Fibroblast of lung (primary cell): ENCODE measurements at regions not wholly inside any gene's neighbourhood (a gene's known extent, or its start where the extent isn't known, plus 50 kb on each side); places are given as distances from the start of the nearest gene placed in this dataset.
A peak's percentile ranks its signal among the peaks of the same experiment; 100 is the strongest.

Source experiments
- DNase-seq, 2 donors: peaks; one replicate each; pipeline versions ENCODE4 v3.0.0 to v3.0.0-alpha.2; 2010; ENCODE audit warnings: low read depth in 2 of 2
- H2AFZ ChIP-seq: 2 replicates; pipeline ENCODE4 v1.5.1; 2012; ENCODE audit warnings: low read length, control low read depth, inconsistent platforms
- H3K27ac ChIP-seq: 2 replicates; pipeline ENCODE4 v1.5.1; 2011; ENCODE audit warnings: low read length, control low read depth; ENCODE audit not compliant: insufficient read depth
- H3K27me3 ChIP-seq: 2 replicates; pipeline ENCODE4 v1.5.1; 2011; ENCODE audit warnings: mild to moderate bottlenecking, low read length; ENCODE audit not compliant: control insufficient read depth, insufficient read depth
- H3K36me3 ChIP-seq: 2 replicates; pipeline ENCODE4 v1.5.1; 2011; ENCODE audit warnings: low read length; ENCODE audit not compliant: control insufficient read depth, insufficient read depth
- H3K4me1 ChIP-seq: 2 replicates; pipeline ENCODE4 v1.5.1; 2011; ENCODE audit warnings: low read length; ENCODE audit not compliant: control insufficient read depth, insufficient read depth; ENCODE audit errors: extremely low read depth
- H3K4me2 ChIP-seq: 2 replicates; pipeline ENCODE4 v1.5.1; 2011; ENCODE audit warnings: low read length, control low read depth; ENCODE audit not compliant: insufficient read depth; ENCODE audit errors: extremely low read depth
- H3K4me3 ChIP-seq, 4 experiments: fragments of 200-600 bp in 1 of 4; sonication (generic) in 1 of 4; replicated peaks in 1 of 4; 2 replicates each; pipeline ENCODE4 v1.5.1; 2011 to 2016; ENCODE audit warnings: low read length in 4 of 4, low read depth in 3 of 4, mild to moderate bottlenecking in 3 of 4, control low read depth in 2 of 4, inconsistent platforms in 1 of 4, mixed read lengths in 1 of 4; ENCODE audit not compliant: insufficient read depth in 1 of 4; ENCODE audit errors: control extremely low read depth in 1 of 4
- H3K79me2 ChIP-seq: 2 replicates; pipeline ENCODE4 v1.5.1; 2012; ENCODE audit warnings: mild to moderate bottlenecking, low read length, inconsistent platforms; ENCODE audit not compliant: control insufficient read depth, insufficient read depth
- H3K9ac ChIP-seq: 2 replicates; pipeline ENCODE4 v1.5.1; 2011; ENCODE audit warnings: mild to moderate bottlenecking, low read length, control low read depth; ENCODE audit not compliant: insufficient read depth
- H3K9me3 ChIP-seq: 2 replicates; pipeline ENCODE4 v1.5.1; 2012; ENCODE audit warnings: low read depth, low read length; ENCODE audit not compliant: control insufficient read depth, insufficient read depth
- H4K20me1 ChIP-seq: 2 replicates; pipeline ENCODE4 v1.5.1; 2011; ENCODE audit warnings: low read length; ENCODE audit not compliant: control insufficient read depth, insufficient read depth; ENCODE audit errors: extremely low read depth
- EZH2 ChIP-seq: IDR thresholded peaks from 2 replicates; pipeline ENCODE4 v1.5.1; 2012; ENCODE audit warnings: low read length, control low read depth, mild to moderate bottlenecking; ENCODE audit errors: missing control alignments
- TF ChIP-seq, protein P1 (sequence below), 2 donors: IDR thresholded peaks in 1 of 2; conservative IDR thresholded peaks in 1 of 2; 1 replicate in 1 of 2; 2 replicates in 1 of 2; pipeline ENCODE4 v1.5.1; 2011 to 2012; ENCODE audit warnings: low read length in 2 of 2, control low read depth in 1 of 2, inconsistent platforms in 1 of 2, low read depth in 1 of 2, mild to moderate bottlenecking in 1 of 2

DNA sequence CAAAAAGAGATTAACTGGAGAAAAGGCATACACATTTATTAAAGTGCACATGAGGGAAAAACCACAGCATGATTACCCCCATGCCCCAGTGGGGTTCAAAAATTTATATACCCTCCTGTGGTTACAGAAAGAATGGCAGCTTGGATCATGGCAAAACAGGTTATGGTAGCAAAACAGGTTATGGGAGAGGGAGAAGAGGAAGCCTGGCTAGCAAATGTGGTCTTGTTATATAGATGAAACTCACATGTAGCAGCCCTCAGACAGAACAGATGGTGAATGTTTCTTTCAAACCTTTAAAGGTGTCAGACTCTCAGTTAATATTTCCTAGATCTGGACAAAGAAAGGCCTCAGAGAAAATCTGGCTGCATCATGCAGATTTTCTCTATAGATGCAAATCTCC lies 178.2 kb upstream of the ZC3H15 start:
- Histone ChIP-seq H4K20me1 (no peaks in the 10 kb centered on the region), H3K4me1 (no peaks in the 10 kb centered on the region), H3K4me3 (no peak overlapping the region), H3K36me3 (no peaks in the 10 kb centered on the region), H3K9me3 (no peaks in the 10 kb centered on the region), H3K79me2 (no peaks in the 10 kb centered on the region), H3K9ac (no peak overlapping the region), H3K27me3 (no peaks in the 10 kb centered on the region), H3K27ac (no peak overlapping the region), H3K4me2 (no peak overlapping the region), H2AFZ (no peak overlapping the region)
- no peak for DNase-seq
- TF ChIP-seq EZH2 = no peak
- TF ChIP-seq, protein P1, sequence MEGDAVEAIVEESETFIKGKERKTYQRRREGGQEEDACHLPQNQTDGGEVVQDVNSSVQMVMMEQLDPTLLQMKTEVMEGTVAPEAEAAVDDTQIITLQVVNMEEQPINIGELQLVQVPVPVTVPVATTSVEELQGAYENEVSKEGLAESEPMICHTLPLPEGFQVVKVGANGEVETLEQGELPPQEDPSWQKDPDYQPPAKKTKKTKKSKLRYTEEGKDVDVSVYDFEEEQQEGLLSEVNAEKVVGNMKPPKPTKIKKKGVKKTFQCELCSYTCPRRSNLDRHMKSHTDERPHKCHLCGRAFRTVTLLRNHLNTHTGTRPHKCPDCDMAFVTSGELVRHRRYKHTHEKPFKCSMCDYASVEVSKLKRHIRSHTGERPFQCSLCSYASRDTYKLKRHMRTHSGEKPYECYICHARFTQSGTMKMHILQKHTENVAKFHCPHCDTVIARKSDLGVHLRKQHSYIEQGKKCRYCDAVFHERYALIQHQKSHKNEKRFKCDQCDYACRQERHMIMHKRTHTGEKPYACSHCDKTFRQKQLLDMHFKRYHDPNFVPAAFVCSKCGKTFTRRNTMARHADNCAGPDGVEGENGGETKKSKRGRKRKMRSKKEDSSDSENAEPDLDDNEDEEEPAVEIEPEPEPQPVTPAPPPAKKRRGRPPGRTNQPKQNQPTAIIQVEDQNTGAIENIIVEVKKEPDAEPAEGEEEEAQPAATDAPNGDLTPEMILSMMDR (conservative IDR thresholded peaks at IDR 0.05 in 1 of 2, IDR thresholded peaks at IDR 0.05 in 1 of 2; ENCODE audit: low read depth in 1 of 2, low read length in 2 of 2) = no peak

DNA sequence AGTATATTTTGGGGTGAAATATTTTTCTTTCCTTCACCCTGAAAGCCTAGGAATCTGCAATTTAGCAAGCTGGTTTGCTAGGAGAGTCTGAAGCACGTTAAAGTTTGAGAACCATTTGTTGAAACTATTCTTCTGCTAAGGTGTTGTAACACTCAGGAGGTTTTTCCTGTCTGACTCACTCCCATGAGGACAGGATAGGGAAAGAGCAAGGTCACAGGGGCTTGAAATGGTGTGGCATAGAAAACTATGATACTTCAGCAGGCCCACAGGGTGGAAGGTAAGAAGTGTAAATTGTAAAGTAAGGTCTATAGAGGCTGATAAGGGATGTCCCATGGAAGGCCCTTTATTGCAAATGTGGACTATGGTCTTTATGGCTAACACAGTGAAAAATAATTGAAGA lies 177.7 kb upstream of the ZC3H15 start:
- Histone ChIP-seq H3K9me3 (no peaks in the 10 kb centered on the region), H3K27me3 (no peaks in the 10 kb centered on the region), H3K36me3 (no peaks in the 10 kb centered on the region), H3K4me1 (no peaks in the 10 kb centered on the region), H3K4me3 (no peak overlapping the region), H3K27ac (no peak overlapping the region), H3K4me2 (no peak overlapping the region), H4K20me1 (no peaks in the 10 kb centered on the region), H2AFZ (no peak overlapping the region), H3K79me2 (no peaks in the 10 kb centered on the region), H3K9ac (no peak overlapping the region)
- TF ChIP-seq EZH2 = no peak
- TF ChIP-seq, protein P1 (conservative IDR thresholded peaks at IDR 0.05 in 1 of 2, IDR thresholded peaks at IDR 0.05 in 1 of 2; ENCODE audit: low read depth in 1 of 2, low read length in 2 of 2) = no peak
- peak; percentile 4 to 30 for DNase-seq

DNA sequence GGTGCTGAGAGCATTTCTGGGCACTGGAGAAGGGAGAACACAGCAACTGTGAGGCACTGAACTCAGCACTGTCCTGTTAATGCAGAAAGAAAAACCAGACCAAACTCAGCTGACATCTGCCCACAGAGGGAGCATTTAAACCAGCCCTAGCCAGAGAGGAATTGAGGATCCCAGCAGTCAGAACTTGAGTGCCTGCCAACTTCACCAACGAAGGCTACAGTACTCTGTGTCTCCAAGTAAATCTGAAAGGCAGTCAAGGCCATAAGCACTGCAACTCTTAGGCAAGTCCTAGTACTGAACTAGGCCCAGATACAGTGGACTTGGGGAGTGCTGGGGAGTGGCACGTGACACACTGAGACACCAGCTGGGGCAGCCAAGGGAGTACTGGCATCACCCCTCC lies 176.2 kb upstream of the ZC3H15 start:
- Histone ChIP-seq H3K4me1 (no peaks in the 10 kb centered on the region), H4K20me1 (no peaks in the 10 kb centered on the region), H3K4me2 (no peak overlapping the region), H3K9ac (no peak overlapping the region), H3K36me3 (no peaks in the 10 kb centered on the region), H3K27ac (no peak overlapping the region), H3K27me3 (no peaks in the 10 kb centered on the region), H3K4me3 (no peak overlapping the region), H3K9me3 (no peaks in the 10 kb centered on the region), H2AFZ (no peak overlapping the region), H3K79me2 (no peaks in the 10 kb centered on the region)
- DNase-seq = peak; percentile 16 to 41
- TF ChIP-seq, protein P1 (conservative IDR thresholded peaks at IDR 0.05 in 1 of 2, IDR thresholded peaks at IDR 0.05 in 1 of 2; ENCODE audit: low read depth in 1 of 2, low read length in 2 of 2) = no peak
- no peak for TF ChIP-seq EZH2
